GM15510 (cell line): ENCODE measurements at regions not wholly inside any gene's neighbourhood (a gene's known extent, or its start where the extent isn't known, plus 50 kb on each side); places are given as distances from the start of the nearest gene placed in this dataset.

Experiments
- POLR2A ChIP-seq: IDR thresholded peaks from 3 replicates; pipeline ENCODE4 v1.6.1; 2011; ENCODE audit warnings: borderline replicate concordance; ENCODE audit not compliant: insufficient read length; ENCODE audit errors: extremely low read depth

DNA sequence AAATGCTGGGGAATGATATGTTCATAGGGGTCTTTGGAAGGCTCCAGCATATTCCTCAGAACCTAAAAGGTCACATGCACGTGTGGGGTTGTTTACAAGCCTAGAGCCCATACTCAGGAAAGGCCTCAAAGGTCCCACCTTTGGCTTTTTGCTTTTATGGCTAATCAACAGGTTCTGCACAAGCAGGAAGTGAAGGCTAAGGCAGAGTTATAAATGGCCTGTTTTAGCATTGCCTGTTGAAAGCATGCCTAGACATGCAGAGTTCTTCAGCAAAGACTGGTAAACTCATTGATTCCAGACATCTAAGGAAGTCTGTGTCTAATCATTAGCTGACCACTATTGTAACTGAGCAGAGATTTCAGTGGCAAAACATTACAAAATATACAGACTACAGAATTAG, 198.3 kb downstream of the KCNRG start:
- no peak for TF ChIP-seq POLR2A

DNA sequence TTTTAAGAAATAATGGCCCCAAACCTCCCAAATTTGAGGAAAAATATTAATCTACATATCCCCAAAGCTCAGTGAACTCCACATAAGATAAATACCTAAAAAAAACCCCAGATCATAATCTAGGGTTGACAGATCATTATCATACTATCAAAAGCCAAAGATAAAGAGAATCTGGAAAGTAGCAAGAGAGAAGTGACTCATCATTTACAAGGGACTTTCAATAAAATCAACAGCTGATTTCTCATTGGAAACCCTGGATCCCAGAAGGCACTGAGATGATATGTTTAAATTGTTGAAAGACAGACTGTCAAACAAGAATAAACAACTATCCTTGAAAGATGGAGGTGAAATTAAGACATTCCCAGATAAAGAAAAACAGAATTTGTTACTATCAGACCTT, 199.3 kb downstream of the KCNRG start:
- TF ChIP-seq POLR2A, result no peak

DNA sequence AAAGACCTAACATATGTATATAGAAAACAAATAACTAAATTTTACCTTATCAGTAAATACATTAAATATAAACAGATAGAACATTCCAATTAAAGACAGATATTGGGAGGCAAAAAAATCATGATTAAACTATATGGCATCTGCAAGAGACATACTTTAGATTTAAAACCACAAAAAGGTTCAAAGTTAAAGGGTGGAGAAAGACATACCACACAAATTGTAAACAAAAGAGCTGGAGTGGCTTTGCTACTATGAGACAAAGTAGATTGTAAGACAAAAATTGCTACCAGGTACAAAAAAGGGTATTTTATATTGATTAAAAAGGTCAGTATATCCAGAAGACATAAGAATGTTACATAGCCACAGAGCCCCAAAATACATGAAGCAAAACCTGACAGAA, 200.2 kb downstream of the KCNRG start:
- TF ChIP-seq POLR2A, result no peak

DNA sequence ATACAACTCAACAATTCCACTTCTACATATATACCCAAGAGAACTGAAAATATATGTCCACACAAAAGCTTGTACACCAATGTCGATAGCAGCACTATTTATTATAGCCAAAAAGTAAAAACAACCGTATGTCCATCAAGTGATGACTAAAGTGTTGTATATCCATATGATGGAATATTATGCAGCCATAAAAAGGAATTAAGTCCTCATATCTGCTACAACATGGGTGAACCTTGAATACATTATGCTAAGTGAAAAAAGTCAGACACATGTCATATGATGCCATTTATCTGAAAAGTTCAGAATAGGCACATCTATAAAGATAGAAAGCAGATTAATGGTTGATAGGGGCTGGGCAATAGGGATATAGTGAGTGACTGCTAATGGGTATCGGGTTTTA, 204.5 kb downstream of the KCNRG start:
- TF ChIP-seq POLR2A, result no peak

DNA sequence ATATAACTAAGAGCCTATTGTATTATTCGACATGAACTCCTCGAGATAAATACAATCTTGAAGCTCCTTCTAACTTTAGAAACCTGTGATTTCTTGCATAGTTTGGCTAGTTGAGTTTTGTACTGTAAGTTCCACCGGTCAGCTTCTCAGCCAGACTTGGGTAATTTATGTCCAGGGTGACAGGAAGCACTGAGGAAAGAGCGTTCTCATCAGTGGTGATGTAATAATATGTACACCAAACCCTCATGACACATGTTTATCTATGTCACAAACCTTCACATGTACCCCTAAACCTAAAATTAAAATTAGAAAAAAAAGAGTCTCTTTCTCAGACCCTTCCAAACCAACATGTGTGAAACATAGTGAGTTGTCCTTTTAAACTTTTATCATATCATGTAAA, 205.7 kb downstream of the KCNRG start:
- no peak for TF ChIP-seq POLR2A

DNA sequence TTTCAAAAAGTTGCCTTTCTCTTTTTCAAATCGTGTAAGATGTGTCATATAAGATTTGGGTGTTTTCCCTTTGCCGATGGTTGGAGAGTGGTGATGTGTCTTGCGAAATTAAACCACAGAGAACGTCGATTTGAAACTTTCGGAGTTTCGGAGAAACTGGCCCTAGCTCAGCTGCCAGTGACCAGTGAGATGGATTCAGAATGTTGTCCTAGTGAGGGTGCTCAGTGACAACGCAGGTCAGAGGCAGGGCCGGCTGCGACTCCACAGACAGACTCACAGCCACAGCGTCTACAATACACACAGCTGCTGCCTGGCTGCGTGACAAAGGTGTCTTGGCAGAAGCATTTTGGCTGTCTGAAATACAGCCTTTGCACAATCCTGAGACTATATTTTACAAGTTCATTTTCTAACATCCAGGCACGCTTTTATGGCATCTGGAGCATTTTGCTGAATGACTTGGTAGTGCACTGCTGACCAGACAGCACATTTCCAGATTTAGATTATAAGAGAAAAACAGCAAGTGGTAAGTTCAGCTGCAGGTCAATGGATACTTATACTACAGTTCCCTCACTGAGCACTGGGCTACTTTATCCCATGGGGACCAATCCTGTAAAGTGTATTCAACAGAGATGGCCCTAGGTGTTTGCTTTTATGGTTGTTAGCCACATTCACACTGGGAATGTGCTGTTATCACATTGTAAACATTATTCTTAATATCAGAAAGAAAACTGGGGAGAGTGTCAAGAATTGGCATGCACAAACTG, 207.5 kb downstream of the KCNRG start:
- no peak for TF ChIP-seq POLR2A

DNA sequence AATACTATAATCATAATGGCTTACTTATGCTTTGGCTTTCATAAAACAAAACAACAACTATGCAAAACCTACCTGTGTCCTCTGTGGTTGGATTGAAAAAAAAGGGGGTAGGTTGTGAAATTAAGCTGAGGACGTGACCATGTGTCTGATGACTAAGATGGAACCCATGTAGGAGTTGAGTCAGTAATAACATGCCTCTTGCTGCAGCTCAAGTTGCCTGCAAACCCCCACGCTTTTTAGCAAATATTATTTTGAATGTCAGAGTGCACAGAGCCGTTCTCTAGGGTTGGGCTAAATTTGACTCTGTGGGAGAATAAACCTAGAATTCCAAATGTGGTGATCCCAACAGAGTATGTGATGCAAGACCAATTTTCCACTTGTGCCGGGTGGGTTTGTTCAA, 209.3 kb downstream of the KCNRG start:
- TF ChIP-seq POLR2A, result no peak

DNA sequence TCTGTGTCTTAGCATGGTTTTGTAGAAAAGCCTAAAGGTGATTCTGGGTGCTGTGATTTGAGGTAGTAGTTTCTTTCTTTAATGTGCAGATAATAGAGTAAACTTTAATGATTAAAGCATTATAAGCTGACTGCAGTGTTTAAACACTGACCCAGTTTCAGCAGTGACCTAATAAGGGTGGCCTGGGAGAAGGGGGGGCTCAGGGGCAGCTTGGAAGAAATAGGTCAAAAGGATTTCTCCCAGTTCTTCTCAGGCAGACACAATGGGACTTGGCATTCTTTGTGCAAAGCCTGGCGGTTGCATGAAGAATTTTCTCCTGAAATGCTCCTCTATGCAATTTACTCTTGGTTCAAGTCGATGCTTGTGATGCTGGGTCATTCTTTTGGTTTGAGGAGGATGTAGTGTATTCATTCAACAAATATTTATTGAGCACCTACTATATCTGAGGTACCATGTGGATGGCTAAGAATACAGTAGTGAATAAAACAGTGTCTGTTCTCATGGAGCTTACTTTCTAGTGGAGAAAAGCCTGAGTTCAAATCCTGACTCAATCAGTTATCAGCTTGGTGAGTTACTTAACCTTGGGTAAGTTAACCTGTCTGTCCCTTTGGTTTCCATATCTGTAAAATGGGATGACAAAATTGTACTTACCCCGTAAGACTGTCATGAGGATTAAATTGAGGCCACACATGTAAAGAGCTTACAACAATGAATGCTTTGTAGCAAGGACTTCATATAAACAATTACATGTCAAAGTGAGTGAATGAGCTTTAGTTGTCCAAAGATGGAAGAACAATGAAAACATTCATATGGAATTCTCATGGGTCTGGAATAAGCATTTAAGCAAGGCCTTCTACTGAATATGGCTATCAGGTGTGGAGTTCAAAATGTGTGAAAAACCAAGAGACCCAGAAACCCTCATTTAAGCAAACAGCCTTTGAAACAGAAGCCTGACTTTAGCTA, 210.2 kb downstream of the KCNRG start:
- TF ChIP-seq POLR2A, result no peak

DNA sequence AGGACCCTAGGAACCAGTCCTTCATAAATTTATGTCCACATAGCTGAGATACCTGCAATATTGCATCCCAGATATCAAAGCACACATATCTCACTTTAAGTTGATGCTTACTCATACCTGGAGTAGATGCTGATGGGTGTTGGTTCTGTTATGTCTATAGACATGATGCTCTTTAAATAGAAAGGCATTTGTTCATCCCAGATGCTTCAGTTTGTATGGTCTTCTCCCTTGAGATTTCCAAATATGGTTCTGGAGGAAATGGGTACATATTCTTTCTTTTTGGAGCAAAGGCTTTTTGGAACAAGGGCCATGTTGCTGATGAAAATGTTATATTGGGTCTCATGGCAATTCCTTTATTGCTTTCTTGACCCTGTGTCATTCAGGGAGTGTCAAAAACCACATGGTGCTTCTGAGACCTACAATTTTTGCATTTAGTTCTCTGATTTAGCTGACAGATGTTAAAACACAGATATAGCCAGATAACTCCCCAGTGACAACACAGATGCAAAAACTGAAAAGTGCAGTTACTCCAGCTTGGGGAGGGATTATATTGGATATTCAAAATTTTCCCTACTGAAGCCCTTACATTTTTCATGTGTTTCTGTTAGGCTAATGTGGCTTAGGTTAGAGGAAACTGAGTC, 211.4 kb downstream of the KCNRG start:
- no peak for TF ChIP-seq POLR2A

DNA sequence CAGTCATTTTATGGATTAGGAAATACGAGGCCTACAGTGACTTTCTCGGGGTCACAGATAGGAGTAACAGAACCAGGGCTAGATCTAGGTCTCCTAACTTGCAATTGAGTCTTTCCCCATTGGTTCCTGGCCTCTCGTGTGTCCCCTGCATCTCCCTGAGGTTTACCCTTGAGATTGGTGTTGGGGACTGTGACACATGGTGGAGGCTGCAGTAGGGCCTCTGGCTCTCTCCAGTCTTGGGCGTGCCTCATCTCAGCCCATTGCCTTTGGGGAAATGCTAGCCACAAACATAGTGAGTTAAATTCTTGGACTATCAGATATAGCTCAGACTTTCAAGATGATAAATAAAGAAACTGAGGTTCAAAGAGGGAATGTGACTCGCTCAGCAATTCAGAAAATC, 212.1 kb downstream of the KCNRG start:
- no peak for TF ChIP-seq POLR2A

DNA sequence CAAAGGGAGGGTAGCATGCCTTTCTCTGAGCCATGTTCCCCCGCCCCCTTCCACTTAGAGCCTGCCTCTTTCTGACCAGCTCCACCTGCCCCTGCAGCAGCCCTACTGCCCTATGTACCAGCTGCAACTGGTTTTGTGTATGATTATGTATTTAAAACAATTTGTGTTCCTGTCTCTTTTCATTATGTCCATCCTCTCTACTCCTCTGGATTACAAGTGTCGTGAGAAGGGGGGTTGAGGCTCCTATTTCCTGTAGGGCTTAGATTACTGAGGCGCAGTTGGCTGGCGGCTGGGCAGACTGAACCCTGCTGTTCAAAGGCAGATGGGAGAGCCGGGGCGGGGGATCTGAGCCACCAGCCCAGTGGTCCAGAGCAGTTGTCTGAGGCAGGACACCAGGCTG, 213.3 kb downstream of the KCNRG start:
- TF ChIP-seq POLR2A, result no peak

DNA sequence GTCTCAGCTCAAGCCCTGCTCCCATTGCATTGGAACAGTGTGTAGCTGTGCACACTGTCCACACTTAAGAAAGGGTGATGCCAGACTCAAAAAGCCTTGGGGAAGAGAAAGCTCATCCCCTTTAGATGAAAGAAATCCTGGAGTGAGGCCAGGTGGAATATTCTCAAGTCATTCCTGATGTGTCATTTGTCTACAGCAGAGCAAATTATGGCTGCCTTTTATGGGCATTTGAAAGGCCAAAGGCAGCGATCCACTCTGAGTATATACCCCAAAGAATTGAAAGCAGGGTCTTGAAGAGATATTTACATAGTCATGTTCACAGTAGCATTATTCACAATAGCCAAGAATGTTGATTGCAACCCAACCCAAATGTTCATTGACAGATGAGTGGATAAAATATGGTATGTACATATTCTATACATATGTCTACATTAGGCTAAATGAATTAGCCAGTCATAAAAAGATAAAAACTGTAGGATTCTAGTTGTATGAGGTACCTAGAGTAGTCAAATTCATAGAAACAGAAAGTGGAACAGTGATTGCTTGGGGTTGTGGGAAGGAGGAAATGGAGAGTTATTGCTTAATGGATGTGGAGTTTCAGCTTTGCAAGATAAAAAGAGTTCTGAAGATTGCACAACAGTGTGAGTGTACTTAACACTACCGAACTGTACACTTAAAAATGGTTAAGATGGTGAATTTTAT, 214.9 kb downstream of the KCNRG start:
- TF ChIP-seq POLR2A, result no peak

DNA sequence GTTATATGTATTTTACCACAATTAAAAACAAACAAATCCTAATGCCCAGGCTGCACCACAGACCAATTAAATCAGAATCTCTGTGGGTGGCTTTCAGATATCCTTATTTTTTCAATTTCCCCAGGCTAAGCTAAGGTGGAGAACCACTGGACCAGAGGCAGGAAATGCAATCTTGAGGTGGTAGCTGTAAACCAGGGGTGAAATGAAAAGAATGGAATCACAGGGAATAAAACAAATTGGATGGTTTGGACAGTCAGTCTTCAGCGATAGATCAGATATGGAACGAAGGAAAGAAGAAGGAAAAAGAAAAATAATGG, 215.4 kb downstream of the KCNRG start:
- no peak for TF ChIP-seq POLR2A

DNA sequence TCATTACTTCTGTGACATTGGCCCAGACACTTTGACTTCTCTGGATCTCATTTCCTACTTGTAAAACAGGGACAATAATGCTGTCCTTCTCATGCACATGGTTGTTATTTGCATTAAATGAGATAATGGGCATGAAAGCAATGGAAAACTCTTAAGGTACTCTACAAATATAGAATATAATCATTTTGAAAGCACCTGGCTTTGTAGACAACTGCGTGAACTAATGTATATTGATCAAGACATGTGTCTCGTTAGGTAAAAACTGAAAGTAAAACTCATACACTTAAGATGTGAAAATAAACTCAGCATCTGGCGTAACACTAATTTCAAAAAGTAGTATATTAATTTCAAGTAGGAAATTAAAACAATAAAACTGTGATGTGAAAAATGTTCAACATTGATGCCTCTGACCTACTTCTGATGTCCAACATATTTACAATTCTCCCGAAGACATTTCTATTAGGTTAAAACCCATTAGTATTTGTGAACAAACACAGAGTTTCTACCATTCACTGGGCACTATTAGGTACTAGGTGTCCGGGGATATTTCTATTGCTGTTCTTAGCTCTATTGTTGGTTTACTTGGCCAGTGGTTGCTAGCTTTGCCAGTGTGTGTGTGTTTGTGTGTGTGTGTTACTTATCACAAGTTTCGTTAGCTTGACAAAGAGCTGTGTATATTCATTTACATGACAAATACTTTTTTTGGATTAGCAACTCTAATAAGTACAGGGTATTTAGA, 220.5 kb downstream of the KCNRG start:
- no peak for TF ChIP-seq POLR2A
